ENCODE measurements at regions not wholly inside any gene's neighbourhood (a gene's known extent, or its start where the extent isn't known, plus 50 kb on each side); places are given as distances from the start of the nearest gene placed in this dataset.

DNA sequence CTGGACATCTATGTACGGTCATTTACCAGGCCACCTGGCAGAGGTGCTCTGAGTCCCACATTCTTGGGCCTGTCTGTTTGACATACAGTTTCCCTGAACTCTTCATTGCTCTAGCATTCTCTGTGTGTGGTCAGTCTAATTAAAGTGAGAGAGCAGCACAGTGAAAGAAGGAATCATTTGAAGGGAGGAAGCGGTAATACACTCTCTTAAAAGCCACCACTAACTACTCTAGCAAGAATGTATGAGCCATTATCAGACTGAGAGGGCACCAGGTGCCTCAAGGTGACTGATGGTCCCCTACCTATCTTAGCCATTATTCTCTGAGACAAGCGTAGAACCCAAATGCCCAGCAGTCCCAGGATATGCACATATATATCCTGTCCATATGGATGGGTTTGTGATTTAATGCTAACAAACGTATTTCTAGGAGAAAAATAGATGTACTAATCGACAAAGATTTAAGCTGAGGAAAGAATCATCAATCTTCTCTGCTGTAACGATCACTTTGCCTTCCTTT, 527.2 kb downstream of the PRELID2 start:
- H3K4me3 ChIP-seq = no peak overlapping the region
- TF ChIP-seq, protein P1, sequence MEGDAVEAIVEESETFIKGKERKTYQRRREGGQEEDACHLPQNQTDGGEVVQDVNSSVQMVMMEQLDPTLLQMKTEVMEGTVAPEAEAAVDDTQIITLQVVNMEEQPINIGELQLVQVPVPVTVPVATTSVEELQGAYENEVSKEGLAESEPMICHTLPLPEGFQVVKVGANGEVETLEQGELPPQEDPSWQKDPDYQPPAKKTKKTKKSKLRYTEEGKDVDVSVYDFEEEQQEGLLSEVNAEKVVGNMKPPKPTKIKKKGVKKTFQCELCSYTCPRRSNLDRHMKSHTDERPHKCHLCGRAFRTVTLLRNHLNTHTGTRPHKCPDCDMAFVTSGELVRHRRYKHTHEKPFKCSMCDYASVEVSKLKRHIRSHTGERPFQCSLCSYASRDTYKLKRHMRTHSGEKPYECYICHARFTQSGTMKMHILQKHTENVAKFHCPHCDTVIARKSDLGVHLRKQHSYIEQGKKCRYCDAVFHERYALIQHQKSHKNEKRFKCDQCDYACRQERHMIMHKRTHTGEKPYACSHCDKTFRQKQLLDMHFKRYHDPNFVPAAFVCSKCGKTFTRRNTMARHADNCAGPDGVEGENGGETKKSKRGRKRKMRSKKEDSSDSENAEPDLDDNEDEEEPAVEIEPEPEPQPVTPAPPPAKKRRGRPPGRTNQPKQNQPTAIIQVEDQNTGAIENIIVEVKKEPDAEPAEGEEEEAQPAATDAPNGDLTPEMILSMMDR (IDR thresholded peaks at IDR 0.05) = no peak
- TF ChIP-seq POLR2A (IDR thresholded peaks at IDR 0.05) (no peak), POLR2AphosphoS5 (IDR thresholded peaks at IDR 0.05; ENCODE audit: insufficient read depth in 1 of 2, low read depth in 1 of 2) (no peak)
- no peaks in the 10 kb centered on the region for H3K36me3 ChIP-seq
- H3K9me3 ChIP-seq = no peaks in the 10 kb centered on the region
- intact Hi-C loops (cut with DNase I) = no loop called here
- H3K27me3 ChIP-seq = no peaks in the 10 kb centered on the region
- no peak overlapping the region for H3K27ac ChIP-seq
- DNase-seq (ENCODE audit: extremely low spot score in 2 of 2) = no peak
- H3K4me1 ChIP-seq = no peaks in the 10 kb centered on the region

DNA sequence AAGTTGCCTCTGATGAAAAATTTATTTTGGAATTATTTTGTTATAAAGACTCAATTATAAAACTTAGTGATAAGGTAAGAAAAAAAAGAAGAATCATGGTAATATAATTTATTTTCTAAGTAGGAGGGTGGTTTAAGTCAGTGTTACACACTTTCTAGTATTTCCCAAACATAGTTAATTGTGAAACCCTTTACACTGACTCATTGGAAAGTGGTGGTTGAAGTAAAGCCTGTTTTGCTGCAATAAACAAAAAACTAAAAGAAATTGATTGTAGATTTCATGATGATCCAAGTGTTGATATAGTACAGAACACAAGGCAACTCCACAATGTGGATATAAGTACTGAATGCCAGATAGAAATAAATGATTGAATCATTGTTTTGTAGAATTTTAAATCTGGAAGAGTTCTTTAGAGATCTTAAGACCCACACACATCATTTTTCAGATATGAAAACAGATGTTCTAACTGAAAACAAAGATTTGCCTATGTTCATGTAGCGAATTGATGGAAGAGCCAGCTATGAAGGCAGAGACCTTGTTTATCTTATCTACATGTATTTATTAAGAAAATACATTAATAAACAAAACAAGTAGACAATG, 539.8 kb downstream of the PRELID2 start:
- Histone ChIP-seq H3K4me1 (no peaks in the 10 kb centered on the region), H3K27ac (no peak overlapping the region), H3K27me3 (no peaks in the 10 kb centered on the region), H3K4me3 (no peak overlapping the region), H3K36me3 (no peaks in the 10 kb centered on the region), H3K9me3 (no peaks in the 10 kb centered on the region)
- no peak for DNase-seq (ENCODE audit: extremely low spot score in 2 of 2)
- intact Hi-C loops (cut with DNase I) = no loop called here
- TF ChIP-seq, protein P1 (IDR thresholded peaks at IDR 0.05) = no peak
- TF ChIP-seq POLR2AphosphoS5 (IDR thresholded peaks at IDR 0.05; ENCODE audit: insufficient read depth in 1 of 2, low read depth in 1 of 2) (no peak), POLR2A (IDR thresholded peaks at IDR 0.05) (no peak)

DNA sequence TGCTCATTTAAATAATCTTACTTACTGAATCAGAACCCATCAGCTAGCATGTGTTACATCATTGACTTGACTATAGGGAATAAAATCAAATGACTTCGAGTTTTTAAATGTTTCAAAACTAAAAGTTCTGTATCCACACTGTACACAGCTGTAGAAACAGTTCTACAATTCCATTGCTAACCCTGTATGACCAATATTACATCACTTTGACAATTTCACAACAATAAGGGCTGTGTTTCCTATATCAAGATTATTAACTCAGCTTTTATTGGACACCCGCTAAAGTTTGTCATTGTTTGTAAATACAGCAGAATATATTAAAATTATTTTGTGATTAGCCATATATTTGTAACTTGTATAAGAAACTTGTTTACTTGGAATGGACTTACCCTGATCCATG, 540.8 kb downstream of the PRELID2 start:
- no peaks in the 10 kb centered on the region for H3K36me3 ChIP-seq
- TF ChIP-seq POLR2A (IDR thresholded peaks at IDR 0.05) = no peak
- TF ChIP-seq, protein P1 (IDR thresholded peaks at IDR 0.05) = no peak
- TF ChIP-seq POLR2AphosphoS5 (IDR thresholded peaks at IDR 0.05; ENCODE audit: insufficient read depth in 1 of 2, low read depth in 1 of 2) = no peak
- intact Hi-C loops (cut with DNase I) = no loop called here
- H3K27me3 ChIP-seq = no peaks in the 10 kb centered on the region
- DNase-seq (ENCODE audit: extremely low spot score in 2 of 2) = no peak
- no peaks in the 10 kb centered on the region for H3K9me3 ChIP-seq
- H3K27ac ChIP-seq = no peak overlapping the region
- H3K4me1 ChIP-seq = no peaks in the 10 kb centered on the region
- H3K4me3 ChIP-seq = no peak overlapping the region

DNA sequence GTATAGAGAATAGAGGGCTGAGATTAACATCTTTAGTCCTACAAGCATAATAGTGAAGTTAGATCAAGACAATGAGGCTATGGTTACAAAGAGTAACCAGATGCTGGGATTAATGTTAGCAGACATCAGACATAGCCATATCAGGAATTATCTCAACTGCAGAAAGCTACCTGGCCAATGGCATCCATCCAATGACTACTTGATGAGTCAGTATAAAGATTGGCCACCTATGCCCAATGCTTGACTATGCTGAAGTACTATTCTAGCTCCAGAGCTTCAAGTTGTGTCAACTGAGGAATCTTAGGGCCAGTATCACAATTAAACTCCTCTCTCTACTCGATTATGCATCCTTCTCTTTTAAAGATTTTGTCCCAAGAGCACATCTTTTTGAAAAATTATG, 541.4 kb downstream of the PRELID2 start:
- intact Hi-C loops (cut with DNase I) = no loop called here

DNA sequence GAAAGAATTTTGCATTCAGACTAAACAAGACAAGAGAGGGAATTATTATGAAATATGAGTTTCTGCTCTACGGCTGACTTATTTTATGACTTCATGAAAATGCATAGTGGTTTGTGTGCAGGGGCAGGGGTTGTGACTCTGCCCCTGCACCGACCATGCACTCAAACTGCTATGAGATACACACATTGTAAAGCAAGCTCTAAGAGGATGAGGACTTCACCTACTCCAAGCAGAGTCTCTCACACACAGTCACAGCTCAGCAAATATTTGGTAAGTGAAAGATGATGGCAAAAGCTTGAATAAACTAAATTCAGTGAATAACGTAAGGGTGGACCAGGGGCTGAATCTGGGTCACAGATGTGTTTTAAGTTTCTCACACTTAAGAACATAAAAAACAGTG, 542.9 kb downstream of the PRELID2 start:
- no peaks in the 10 kb centered on the region for H3K9me3 ChIP-seq
- no peaks in the 10 kb centered on the region for H3K36me3 ChIP-seq
- no peaks in the 10 kb centered on the region for H3K4me1 ChIP-seq
- no peak for DNase-seq (ENCODE audit: extremely low spot score in 2 of 2)
- no peak overlapping the region for H3K4me3 ChIP-seq
- H3K27ac ChIP-seq = no peak overlapping the region
- no peaks in the 10 kb centered on the region for H3K27me3 ChIP-seq
- TF ChIP-seq POLR2A (IDR thresholded peaks at IDR 0.05) (no peak), POLR2AphosphoS5 (IDR thresholded peaks at IDR 0.05; ENCODE audit: insufficient read depth in 1 of 2, low read depth in 1 of 2) (no peak)
- TF ChIP-seq, protein P1 (IDR thresholded peaks at IDR 0.05) = no peak
- intact Hi-C loops (cut with DNase I) = no loop called here

More for the DNA sequence above, 541.4 kb downstream of the PRELID2 start:
- Histone ChIP-seq H3K4me1 (no peaks in the 10 kb centered on the region), H3K27me3 (no peaks in the 10 kb centered on the region), H3K9me3 (no peaks in the 10 kb centered on the region), H3K36me3 (no peaks in the 10 kb centered on the region), H3K27ac (no peak overlapping the region), H3K4me3 (no peak overlapping the region)
- no peak for DNase-seq (ENCODE audit: extremely low spot score in 2 of 2)
- TF ChIP-seq, protein P1 (IDR thresholded peaks at IDR 0.05) = no peak
- TF ChIP-seq POLR2AphosphoS5 (IDR thresholded peaks at IDR 0.05; ENCODE audit: insufficient read depth in 1 of 2, low read depth in 1 of 2) (no peak), POLR2A (IDR thresholded peaks at IDR 0.05) (no peak)

All from vagina (tissue), 2 donors.